ENCODE measurements at regions not wholly inside any gene's neighbourhood (a gene's known extent, or its start where the extent isn't known, plus 50 kb on each side); places are given as distances from the start of the nearest gene placed in this dataset.
A peak's percentile ranks its signal among the peaks of the same experiment; 100 is the strongest.

GRCh38 chr7:149662591-149663095, 110.7 kb downstream of the ZNF467 start (continued):
- TF ChIP-seq ZSCAN31 (CRISPR knock-in tag; IDR thresholded peaks at IDR 0.05; ENCODE audit: low read depth) (no peak), BORCS8-MEF2B (CRISPR knock-in tag; IDR thresholded peaks at IDR 0.05) (no peak), ZNF580 (CRISPR knock-in tag; IDR thresholded peaks at IDR 0.05; ENCODE audit: borderline replicate concordance, low read depth) (0 out of 2 replicates have a peak, but pooled peaks have one; percentile 34), RFX1 (IDR thresholded peaks at IDR 0.05) (no peak), HNF4A (CRISPR knock-in tag; IDR thresholded peaks at IDR 0.05) (no peak), CTCF (CRISPR knock-in tag; IDR thresholded peaks at IDR 0.05) (peak; percentile 90), HMGXB4 (CRISPR knock-in tag; IDR thresholded peaks at IDR 0.05; ENCODE audit: borderline replicate concordance in 1 of 2, low read depth in 1 of 2) (peak in 1 of 2 experiments; percentile 73; a peak in 2 of 4 replicates), RXRB (CRISPR knock-in tag; IDR thresholded peaks at IDR 0.05; ENCODE audit: borderline replicate concordance) (peak; percentile 27; the same call in 1 of the 2 replicates), XRCC5 (optimal IDR thresholded peaks at IDR 0.05; ENCODE audit: low read length) (peak; percentile 70), ZNF615 (CRISPR knock-in tag; IDR thresholded peaks at IDR 0.05; ENCODE audit: borderline replicate concordance) (no peak), IRF2 (CRISPR knock-in tag; IDR thresholded peaks at IDR 0.05) (0 out of 2 replicates have a peak, but pooled peaks have one; percentile 16), NR3C1 (CRISPR knock-in tag; IDR thresholded peaks at IDR 0.05) (no peak), SMC3 (IDR thresholded peaks at IDR 0.05; ENCODE audit: low read length) (peak; percentile 88), ZNF737 (CRISPR knock-in tag; IDR thresholded peaks at IDR 0.05; ENCODE audit: borderline replicate concordance) (no peak), ZNF331 (CRISPR knock-in tag; IDR thresholded peaks at IDR 0.05) (0 out of 2 replicates have a peak, but pooled peaks have one; percentile 18), RAD21 (CRISPR knock-in tag; IDR thresholded peaks at IDR 0.05) (peak; percentile 83), ELF3 (CRISPR knock-in tag; IDR thresholded peaks at IDR 0.05) (0 out of 2 replicates have a peak, but pooled peaks have one; percentile 28), KLF16 (CRISPR knock-in tag; IDR thresholded peaks at IDR 0.05) (0 out of 4 replicates have a peak, but pooled peaks of 1 of the 2 experiments have one; percentile 24), THAP11 (CRISPR knock-in tag; IDR thresholded peaks at IDR 0.05) (0 out of 2 replicates have a peak, but pooled peaks have one; percentile 20), KDM2A (CRISPR knock-in tag; IDR thresholded peaks at IDR 0.05; ENCODE audit: borderline replicate concordance, low read depth) (peak; percentile 51; the same call in 1 of the 2 replicates), SP1 (IDR thresholded peaks at IDR 0.05) (no peak), SP1 (CRISPR knock-in tag; IDR thresholded peaks at IDR 0.05) (peak; percentile 53; the same call in 1 of the 2 replicates), FOXK1 (CRISPR knock-in tag; IDR thresholded peaks at IDR 0.05; ENCODE audit: borderline replicate concordance, low read depth) (no peak), SP2 (CRISPR knock-in tag; IDR thresholded peaks at IDR 0.05) (no peak)

All from HepG2 (cell line).